BJ (cell line): ENCODE measurements at regions not wholly inside any gene's neighbourhood (a gene's known extent, or its start where the extent isn't known, plus 50 kb on each side); places are given as distances from the start of the nearest gene placed in this dataset.
A peak's percentile ranks its signal among the peaks of the same experiment; 100 is the strongest.

Source experiments
- CTCF ChIA-PET: fragments of 350-600 bp; formaldehyde crosslinking; extraction: SDS; loops from one replicate; lab custom pipeline; 2021; ENCODE audit warnings: antibody characterized with exemption, inconsistent platforms; lab: Yijun Ruan, JAX
- POLR2A ChIA-PET: fragments of 300-600 bp; sonication (Branson Sonifier 250); formaldehyde crosslinking; extraction: SDS; loops from one replicate; lab custom pipeline; 2021; ENCODE audit warnings: antibody characterized with exemption; lab: Charles Lee
- DNase-seq: peaks from one replicate; pipeline ENCODE4 v3.0.0-alpha.2; 2011; ENCODE audit warnings: low read depth
- H3K27me3 ChIP-seq: 2 replicates; pipeline ENCODE4 v1.6.0; 2011; ENCODE audit warnings: low read length; ENCODE audit not compliant: control insufficient read depth, insufficient read depth
- H3K36me3 ChIP-seq: 2 replicates; pipeline ENCODE4 v1.5.1; 2011; ENCODE audit warnings: low read length; ENCODE audit not compliant: control insufficient read depth, insufficient read depth
- H3K4me3 ChIP-seq: 2 replicates; pipeline ENCODE4 v1.5.1; 2011; ENCODE audit warnings: low read depth, mild to moderate bottlenecking, control low read depth, low read length
- TF ChIP-seq, protein P1 (sequence below): IDR thresholded peaks from 2 replicates; pipeline ENCODE4 v1.5.1; 2011; ENCODE audit warnings: low read depth, mild to moderate bottlenecking, control low read depth, inconsistent platforms, low read length, moderate library complexity; ENCODE audit not compliant: insufficient read depth

DNA sequence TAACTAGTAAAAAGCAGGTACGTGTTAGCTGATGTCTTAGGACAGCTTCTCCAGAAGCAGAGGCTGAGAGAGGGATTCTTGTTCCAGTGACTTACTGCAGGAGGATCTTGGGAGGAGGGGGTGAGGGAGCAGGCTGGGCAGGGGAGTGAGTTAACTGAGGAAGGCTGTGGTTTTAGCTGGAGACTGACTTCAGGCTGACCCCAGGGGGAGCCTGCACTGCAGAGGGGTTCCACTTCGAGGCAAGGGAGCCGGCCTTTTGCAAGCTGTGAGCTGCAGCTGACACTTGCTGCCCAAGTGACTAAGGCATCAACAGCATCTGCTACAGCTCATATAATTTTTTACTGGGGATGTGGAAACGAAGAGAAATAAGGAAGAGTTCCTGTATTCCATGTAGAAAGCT is 50.4 kb upstream of the SOD1 start:
- CTCF ChIA-PET = interaction anchor here (1.2 kb wide), 1 partner anchor 28 kb away, joined by 4 read pairs; no protein-coding TSS in a partner anchor

DNA sequence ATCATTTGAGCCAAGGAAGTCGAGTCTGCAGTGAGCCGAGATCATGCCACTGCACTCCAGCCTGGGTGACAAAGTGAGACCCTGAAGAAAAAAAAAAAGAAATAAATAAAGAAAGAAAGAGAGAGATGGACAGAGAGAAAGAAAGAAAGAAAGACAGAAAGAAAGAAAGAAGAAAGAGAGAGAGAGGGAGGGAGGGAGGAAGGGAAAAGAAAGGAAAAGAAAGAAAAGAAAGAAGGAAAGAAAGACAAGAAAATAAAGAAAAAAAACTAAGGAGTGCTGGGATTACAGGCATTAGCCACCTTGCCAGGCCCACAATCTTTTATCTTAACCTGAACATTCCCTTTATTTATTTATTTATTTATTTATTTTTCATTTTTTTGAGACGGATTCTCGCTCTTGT is 51.7 kb upstream of the SOD1 start:
- Histone ChIP-seq H3K36me3 (no peaks in the 10 kb centered on the region), H3K4me3 (no peak overlapping the region), H3K27me3 (no peaks in the 10 kb centered on the region; the same call in 1 of the 2 replicates)
- ChIA-PET POLR2A (no interaction called here), CTCF (interaction anchor here (0.7 kb wide), 2 partner anchors 16 to 27 kb away, joined by 3 read pairs; no protein-coding TSS in a partner anchor)
- no peak for DNase-seq
- TF ChIP-seq, protein P1, sequence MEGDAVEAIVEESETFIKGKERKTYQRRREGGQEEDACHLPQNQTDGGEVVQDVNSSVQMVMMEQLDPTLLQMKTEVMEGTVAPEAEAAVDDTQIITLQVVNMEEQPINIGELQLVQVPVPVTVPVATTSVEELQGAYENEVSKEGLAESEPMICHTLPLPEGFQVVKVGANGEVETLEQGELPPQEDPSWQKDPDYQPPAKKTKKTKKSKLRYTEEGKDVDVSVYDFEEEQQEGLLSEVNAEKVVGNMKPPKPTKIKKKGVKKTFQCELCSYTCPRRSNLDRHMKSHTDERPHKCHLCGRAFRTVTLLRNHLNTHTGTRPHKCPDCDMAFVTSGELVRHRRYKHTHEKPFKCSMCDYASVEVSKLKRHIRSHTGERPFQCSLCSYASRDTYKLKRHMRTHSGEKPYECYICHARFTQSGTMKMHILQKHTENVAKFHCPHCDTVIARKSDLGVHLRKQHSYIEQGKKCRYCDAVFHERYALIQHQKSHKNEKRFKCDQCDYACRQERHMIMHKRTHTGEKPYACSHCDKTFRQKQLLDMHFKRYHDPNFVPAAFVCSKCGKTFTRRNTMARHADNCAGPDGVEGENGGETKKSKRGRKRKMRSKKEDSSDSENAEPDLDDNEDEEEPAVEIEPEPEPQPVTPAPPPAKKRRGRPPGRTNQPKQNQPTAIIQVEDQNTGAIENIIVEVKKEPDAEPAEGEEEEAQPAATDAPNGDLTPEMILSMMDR = no peak

More for the DNA sequence above, 50.4 kb upstream of the SOD1 start:
- TF ChIP-seq, protein P1 = no peak
- Histone ChIP-seq H3K27me3 (no peaks in the 10 kb centered on the region; the same call in none of the 2 replicates), H3K36me3 (no peaks in the 10 kb centered on the region), H3K4me3 (no peak overlapping the region)
- no peak for DNase-seq
- POLR2A ChIA-PET = no interaction called here

DNA sequence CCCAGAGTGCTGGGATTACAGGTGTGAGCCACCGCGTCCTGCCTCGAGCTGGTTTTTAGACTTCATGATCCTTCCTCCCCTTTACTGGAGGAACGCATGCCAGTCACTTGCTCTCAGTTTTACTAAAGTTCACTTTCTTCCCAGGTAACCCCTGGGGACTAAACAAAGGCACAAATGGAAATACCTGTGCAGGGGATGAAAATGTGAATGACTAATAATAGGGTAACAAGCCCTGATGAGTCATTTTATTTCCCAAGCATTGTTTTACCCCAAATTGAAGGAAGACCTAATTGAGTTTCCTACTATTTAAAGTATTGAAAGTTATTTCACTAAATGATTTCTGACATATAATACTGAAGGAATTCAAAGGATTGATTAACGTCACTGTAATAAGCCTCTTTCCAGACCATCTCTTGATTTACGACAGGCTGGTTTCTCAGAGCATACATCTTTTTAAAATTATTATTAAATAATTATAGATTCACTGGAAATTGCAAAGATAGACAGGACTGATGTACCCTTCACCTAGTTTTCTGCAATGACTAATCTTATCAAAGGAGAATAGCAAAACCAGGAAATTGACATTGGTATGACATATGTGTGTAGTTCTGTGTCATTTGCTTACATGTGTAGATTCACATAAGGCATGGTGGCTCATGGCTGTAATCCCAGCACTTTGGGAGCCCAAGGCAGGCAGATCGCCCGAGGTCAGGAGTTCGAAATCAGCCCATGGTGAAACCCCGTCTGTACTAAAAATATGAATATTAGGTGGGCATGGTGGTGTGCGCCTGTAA is 53.2 kb upstream of the SOD1 start:
- TF ChIP-seq, protein P1 = no peak
- Histone ChIP-seq H3K36me3 (no peaks in the 10 kb centered on the region), H3K27me3 (no peaks in the 10 kb centered on the region; the same call in 1 of the 2 replicates), H3K4me3 (no peak overlapping the region)
- ChIA-PET POLR2A (no interaction called here), CTCF (interaction anchor here (0.6 to 1.5 kb wide), 3 partner anchors 25 to 1250 kb away, joined by 3 read pairs; no protein-coding TSS in a partner anchor)
- no peak for DNase-seq

DNA sequence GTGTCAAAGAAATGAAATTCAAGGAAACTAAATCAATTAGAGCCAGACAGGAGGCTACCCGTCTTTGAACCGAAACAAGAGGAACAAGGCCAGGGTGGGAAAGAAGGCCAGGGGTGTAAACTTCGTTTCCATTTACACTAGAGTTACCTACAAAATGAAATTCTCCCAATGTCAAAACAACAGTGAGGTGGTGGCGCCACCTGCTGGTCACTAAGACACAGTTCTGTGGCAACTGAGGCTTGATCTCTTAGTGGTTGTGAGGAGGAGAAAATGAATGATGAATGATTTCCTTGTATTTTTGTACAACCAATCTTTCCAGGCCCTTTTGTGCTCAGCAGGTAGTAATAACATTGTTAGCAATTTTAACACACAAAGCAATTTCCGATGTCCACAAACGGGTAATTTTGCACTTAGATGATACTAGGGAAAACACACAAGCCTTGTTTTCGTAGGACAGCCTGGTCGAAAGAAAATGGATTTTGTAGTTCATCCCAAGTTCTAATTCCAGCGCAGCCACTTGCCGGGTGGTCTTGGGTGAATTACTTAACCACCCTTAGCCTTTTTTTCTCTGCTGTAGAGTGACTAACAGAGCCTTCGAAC is 54.8 kb upstream of the SOD1 start:
- TF ChIP-seq, protein P1 = peak; percentile 85
- CTCF ChIA-PET = interaction anchor here (0.7 to 1.5 kb wide), 15 partner anchors 8 to 506 kb away, joined by 3 to 8 read pairs (median 4); no protein-coding TSS in a partner anchor
- no peaks in the 10 kb centered on the region; the same call in 1 of the 2 replicates for H3K27me3 ChIP-seq
- no peak overlapping the region for H3K4me3 ChIP-seq
- POLR2A ChIA-PET = no interaction called here
- H3K36me3 ChIP-seq = no peaks in the 10 kb centered on the region
- DNase-seq = no peak

DNA sequence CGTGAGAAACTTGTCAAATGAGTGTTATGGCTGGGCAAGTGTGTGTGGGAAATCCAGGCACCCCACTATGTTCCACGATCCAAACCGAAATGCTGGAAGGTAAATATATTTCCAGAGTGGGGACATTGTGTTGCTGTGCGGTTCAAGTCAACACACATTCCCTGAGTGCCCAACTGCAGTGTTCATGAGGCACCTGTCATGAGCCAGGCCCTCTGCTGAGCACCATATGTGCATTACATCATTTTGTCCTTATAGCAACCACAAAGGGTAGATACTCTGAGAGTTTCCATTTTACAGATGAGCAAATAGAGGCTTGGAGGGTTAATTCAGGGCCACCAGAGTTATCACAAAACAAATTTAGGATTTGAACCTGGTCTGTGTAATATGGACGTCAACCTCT is 59.9 kb upstream of the SOD1 start:
- no peaks in the 10 kb centered on the region for H3K27me3 ChIP-seq
- CTCF ChIA-PET = no interaction called here
- TF ChIP-seq, protein P1 = no peak
- POLR2A ChIA-PET = no interaction called here
- no peak for DNase-seq
- H3K36me3 ChIP-seq = no peaks in the 10 kb centered on the region
- H3K4me3 ChIP-seq = no peak overlapping the region
